Esophagus squamous epithelium (tissue), 4 donors: ENCODE measurements at regions not wholly inside any gene's neighbourhood (a gene's known extent, or its start where the extent isn't known, plus 50 kb on each side); places are given as distances from the start of the nearest gene placed in this dataset.

Source experiments
- POLR2A ChIP-seq, 4 donors: fragments of 450-650 bp; IDR thresholded peaks; one replicate each; pipeline ENCODE4 v1.6.1; 2017; ENCODE audit warnings: antibody characterized with exemption in 4 of 4, mild to moderate bottlenecking in 4 of 4, moderate library complexity in 3 of 4
- TF ChIP-seq, protein P1 (sequence below), 6 experiments: fragments of 450-650 bp in 4 of 6; fragments of 200-600 bp in 2 of 6; sonication (generic) in 2 of 6; IDR thresholded peaks; one replicate each; pipeline ENCODE4 v1.5.1; 2016 to 2019; ENCODE audit warnings: antibody characterized with exemption in 6 of 6, mild to moderate bottlenecking in 4 of 6, moderate library complexity in 4 of 6

- TF ChIP-seq, protein P1, sequence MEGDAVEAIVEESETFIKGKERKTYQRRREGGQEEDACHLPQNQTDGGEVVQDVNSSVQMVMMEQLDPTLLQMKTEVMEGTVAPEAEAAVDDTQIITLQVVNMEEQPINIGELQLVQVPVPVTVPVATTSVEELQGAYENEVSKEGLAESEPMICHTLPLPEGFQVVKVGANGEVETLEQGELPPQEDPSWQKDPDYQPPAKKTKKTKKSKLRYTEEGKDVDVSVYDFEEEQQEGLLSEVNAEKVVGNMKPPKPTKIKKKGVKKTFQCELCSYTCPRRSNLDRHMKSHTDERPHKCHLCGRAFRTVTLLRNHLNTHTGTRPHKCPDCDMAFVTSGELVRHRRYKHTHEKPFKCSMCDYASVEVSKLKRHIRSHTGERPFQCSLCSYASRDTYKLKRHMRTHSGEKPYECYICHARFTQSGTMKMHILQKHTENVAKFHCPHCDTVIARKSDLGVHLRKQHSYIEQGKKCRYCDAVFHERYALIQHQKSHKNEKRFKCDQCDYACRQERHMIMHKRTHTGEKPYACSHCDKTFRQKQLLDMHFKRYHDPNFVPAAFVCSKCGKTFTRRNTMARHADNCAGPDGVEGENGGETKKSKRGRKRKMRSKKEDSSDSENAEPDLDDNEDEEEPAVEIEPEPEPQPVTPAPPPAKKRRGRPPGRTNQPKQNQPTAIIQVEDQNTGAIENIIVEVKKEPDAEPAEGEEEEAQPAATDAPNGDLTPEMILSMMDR (IDR thresholded peaks at IDR 0.05) = no peak
- no peak for TF ChIP-seq POLR2A (IDR thresholded peaks at IDR 0.05)
Observed at GRCh38 chr1:184825571-184825970, 70.9 kb upstream of the EDEM3 start.
